Endothelial cell of umbilical vein (primary cell): ENCODE measurements at regions not wholly inside any gene's neighbourhood (a gene's known extent, or its start where the extent isn't known, plus 50 kb on each side); places are given as distances from the start of the nearest gene placed in this dataset.

Source experiments
- MAX ChIP-seq: IDR thresholded peaks from 2 replicates; pipeline ENCODE4 v1.6.1; 2011; ENCODE audit not compliant: insufficient read depth, insufficient read length
- POLR2A ChIP-seq: IDR thresholded peaks from 2 replicates; pipeline ENCODE4 v1.6.1; 2012; ENCODE audit warnings: low read depth, mild to moderate bottlenecking, control low read depth, low read length
- TF ChIP-seq, protein P1 (sequence below), 2 donors: IDR thresholded peaks; 1 replicate in 1 of 2; 2 replicates in 1 of 2; pipeline ENCODE4 v1.5.1; 2011; ENCODE audit warnings: low read length in 2 of 2, mild to moderate bottlenecking in 2 of 2, moderate library complexity in 2 of 2, control low read depth in 1 of 2, inconsistent platforms in 1 of 2, low read depth in 1 of 2; ENCODE audit not compliant: insufficient read depth in 1 of 2; ENCODE audit errors: extremely low read depth in 1 of 2

DNA sequence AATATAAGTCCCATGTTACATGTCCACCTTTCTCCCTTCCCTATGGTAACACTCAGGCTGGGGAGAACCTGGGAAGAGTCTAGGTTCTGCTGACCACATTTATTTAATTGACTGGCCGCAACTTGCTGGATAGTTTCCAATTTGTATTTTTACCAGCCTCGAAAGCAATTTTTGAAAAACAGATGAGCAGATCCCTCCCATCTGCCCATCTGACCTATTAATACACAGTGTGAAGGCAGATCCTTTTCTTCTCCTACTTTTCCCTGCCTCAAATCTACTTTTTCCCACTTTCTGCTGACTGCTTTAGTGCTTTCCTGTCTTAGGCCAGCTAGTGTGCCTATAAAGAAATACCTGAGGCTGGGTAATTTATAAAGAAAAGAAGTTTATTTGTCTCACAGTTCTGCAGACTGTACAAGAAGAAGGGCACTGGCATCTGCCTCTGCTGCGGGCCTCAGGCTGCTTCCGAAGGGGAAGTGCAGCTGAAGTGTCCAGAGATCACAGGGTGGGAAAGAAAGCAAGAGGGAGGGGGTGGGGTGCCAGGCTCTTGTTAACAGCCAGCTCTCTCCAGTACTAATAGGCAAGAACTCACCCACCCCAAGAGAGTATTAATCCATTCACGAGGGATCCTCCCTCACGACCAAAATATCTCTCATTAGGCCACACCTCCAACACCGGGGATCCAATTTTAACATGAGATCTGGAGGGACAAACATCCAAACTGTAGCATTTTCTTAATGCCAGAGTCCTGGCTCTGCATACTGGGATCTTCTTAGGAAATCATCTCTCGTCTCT is 336.0 kb upstream of the IGFBP3 start:
- TF ChIP-seq, protein P1, sequence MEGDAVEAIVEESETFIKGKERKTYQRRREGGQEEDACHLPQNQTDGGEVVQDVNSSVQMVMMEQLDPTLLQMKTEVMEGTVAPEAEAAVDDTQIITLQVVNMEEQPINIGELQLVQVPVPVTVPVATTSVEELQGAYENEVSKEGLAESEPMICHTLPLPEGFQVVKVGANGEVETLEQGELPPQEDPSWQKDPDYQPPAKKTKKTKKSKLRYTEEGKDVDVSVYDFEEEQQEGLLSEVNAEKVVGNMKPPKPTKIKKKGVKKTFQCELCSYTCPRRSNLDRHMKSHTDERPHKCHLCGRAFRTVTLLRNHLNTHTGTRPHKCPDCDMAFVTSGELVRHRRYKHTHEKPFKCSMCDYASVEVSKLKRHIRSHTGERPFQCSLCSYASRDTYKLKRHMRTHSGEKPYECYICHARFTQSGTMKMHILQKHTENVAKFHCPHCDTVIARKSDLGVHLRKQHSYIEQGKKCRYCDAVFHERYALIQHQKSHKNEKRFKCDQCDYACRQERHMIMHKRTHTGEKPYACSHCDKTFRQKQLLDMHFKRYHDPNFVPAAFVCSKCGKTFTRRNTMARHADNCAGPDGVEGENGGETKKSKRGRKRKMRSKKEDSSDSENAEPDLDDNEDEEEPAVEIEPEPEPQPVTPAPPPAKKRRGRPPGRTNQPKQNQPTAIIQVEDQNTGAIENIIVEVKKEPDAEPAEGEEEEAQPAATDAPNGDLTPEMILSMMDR (IDR thresholded peaks at IDR 0.05; ENCODE audit: extremely low read depth in 1 of 2, insufficient read depth in 1 of 2, low read depth in 1 of 2, low read length in 2 of 2): no peak
- TF ChIP-seq POLR2A: no peak
- no peak for TF ChIP-seq MAX
